Stomach smooth muscle (tissue), 2 donors: ENCODE measurements at regions not wholly inside any gene's neighbourhood (a gene's known extent, or its start where the extent isn't known, plus 50 kb on each side); places are given as distances from the start of the nearest gene placed in this dataset.

Experiments used
- H3K27ac ChIP-seq: one replicate; pipeline ENCODE4 v1.7.0; 2013; ENCODE audit warnings: mild to moderate bottlenecking, low read length, inconsistent platforms
- H3K27me3 ChIP-seq, 2 donors: one replicate each; pipeline ENCODE4 v1.7.0; 2013; ENCODE audit warnings: low read length in 2 of 2; ENCODE audit not compliant: insufficient read depth in 2 of 2, control insufficient read depth in 1 of 2
- H3K36me3 ChIP-seq, 2 donors: one replicate each; pipeline ENCODE4 v1.7.0; 2013; ENCODE audit warnings: low read length in 2 of 2; ENCODE audit not compliant: control insufficient read depth in 2 of 2, insufficient read depth in 2 of 2
- H3K4me1 ChIP-seq: one replicate; pipeline ENCODE4 v1.7.0; 2013; ENCODE audit warnings: low read length; ENCODE audit not compliant: control insufficient read depth, insufficient read depth
- H3K4me3 ChIP-seq, 2 donors: one replicate each; pipeline ENCODE4 v1.7.0; 2013; ENCODE audit warnings: low read length in 2 of 2
- H3K9ac ChIP-seq, 2 donors: one replicate each; pipeline ENCODE4 v1.7.0; 2013; ENCODE audit warnings: low read length in 2 of 2, mild to moderate bottlenecking in 1 of 2
- H3K9me3 ChIP-seq, 2 donors: one replicate each; pipeline ENCODE4 v1.7.0; 2013; ENCODE audit warnings: low read length in 2 of 2; ENCODE audit not compliant: control insufficient read depth in 2 of 2
- donor health status: healthy.
- donor health status: Pancreatic carcinoma.

GRCh38 chr3:25863416-25863959 is 73.6 kb downstream of the OXSM start:
- no peaks in the 10 kb centered on the region for H3K4me1 ChIP-seq
- H3K27me3 ChIP-seq = no peaks in the 10 kb centered on the region
- no peak overlapping the region for H3K9ac ChIP-seq
- H3K27ac ChIP-seq = no peak overlapping the region
- no peaks in the 10 kb centered on the region for H3K36me3 ChIP-seq
- H3K4me3 ChIP-seq = no peak overlapping the region
- no peaks in the 10 kb centered on the region for H3K9me3 ChIP-seq

GRCh38 chr3:25870452-25870851 is 80.6 kb downstream of the OXSM start:
- Histone ChIP-seq H3K9ac (no peak overlapping the region), H3K4me1 (no peaks in the 10 kb centered on the region), H3K27me3 (no peaks in the 10 kb centered on the region), H3K36me3 (no peaks in the 10 kb centered on the region), H3K4me3 (no peak overlapping the region), H3K9me3 (no peaks in the 10 kb centered on the region), H3K27ac (no peak overlapping the region)

- Histone ChIP-seq H3K36me3 (no peaks in the 10 kb centered on the region), H3K9me3 (no peaks in the 10 kb centered on the region), H3K4me3 (no peak overlapping the region), H3K27ac (no peak overlapping the region), H3K27me3 (no peaks in the 10 kb centered on the region), H3K9ac (no peak overlapping the region), H3K4me1 (no peaks in the 10 kb centered on the region)
These were observed 82.4 kb downstream of the OXSM start for GRCh38 chr3:25872200-25872877.

- Histone ChIP-seq H3K9ac (no peak overlapping the region), H3K36me3 (no peaks in the 10 kb centered on the region), H3K9me3 (no peaks in the 10 kb centered on the region), H3K27ac (no peak overlapping the region), H3K4me1 (no peaks in the 10 kb centered on the region), H3K4me3 (no peak overlapping the region), H3K27me3 (no peaks in the 10 kb centered on the region)
These were observed 93.6 kb downstream of the OXSM start for GRCh38 chr3:25883492-25883891.

- Histone ChIP-seq H3K27ac (no peak overlapping the region), H3K9ac (no peak overlapping the region), H3K36me3 (no peaks in the 10 kb centered on the region), H3K27me3 (no peaks in the 10 kb centered on the region), H3K9me3 (no peaks in the 10 kb centered on the region), H3K4me1 (no peaks in the 10 kb centered on the region), H3K4me3 (no peak overlapping the region)
These were observed 95.1 kb downstream of the OXSM start for GRCh38 chr3:25884981-25885380.

- Histone ChIP-seq H3K9ac (no peak overlapping the region), H3K4me1 (no peaks in the 10 kb centered on the region), H3K4me3 (no peak overlapping the region), H3K27me3 (no peaks in the 10 kb centered on the region), H3K9me3 (no peaks in the 10 kb centered on the region), H3K36me3 (no peaks in the 10 kb centered on the region), H3K27ac (no peak overlapping the region)
These were observed 95.7 kb downstream of the OXSM start for GRCh38 chr3:25885544-25885943.

GRCh38 chr3:25887907-25888306 is 98.0 kb downstream of the OXSM start:
- H3K9me3 ChIP-seq = no peaks in the 10 kb centered on the region
- no peak overlapping the region for H3K4me3 ChIP-seq
- no peaks in the 10 kb centered on the region for H3K4me1 ChIP-seq
- no peaks in the 10 kb centered on the region for H3K36me3 ChIP-seq
- H3K9ac ChIP-seq = no peak overlapping the region
- no peak overlapping the region for H3K27ac ChIP-seq
- H3K27me3 ChIP-seq = no peaks in the 10 kb centered on the region

GRCh38 chr3:25888892-25889524 is 99.1 kb downstream of the OXSM start:
- Histone ChIP-seq H3K4me3 (no peak overlapping the region), H3K4me1 (no peaks in the 10 kb centered on the region), H3K9ac (no peak overlapping the region), H3K27me3 (no peaks in the 10 kb centered on the region), H3K36me3 (no peaks in the 10 kb centered on the region), H3K27ac (no peak overlapping the region), H3K9me3 (no peaks in the 10 kb centered on the region)

- H3K27me3 ChIP-seq = no peaks in the 10 kb centered on the region
- no peak overlapping the region for H3K4me3 ChIP-seq
- H3K4me1 ChIP-seq = no peaks in the 10 kb centered on the region
- H3K27ac ChIP-seq = no peak overlapping the region
- no peak overlapping the region for H3K9ac ChIP-seq
- no peaks in the 10 kb centered on the region for H3K36me3 ChIP-seq
- H3K9me3 ChIP-seq = no peaks in the 10 kb centered on the region
These were observed 99.6 kb downstream of the OXSM start for GRCh38 chr3:25889525-25889917.

- Histone ChIP-seq H3K4me1 (no peaks in the 10 kb centered on the region), H3K27me3 (no peaks in the 10 kb centered on the region)
These were observed 104.2 kb downstream of the OXSM start for GRCh38 chr3:25894101-25894500.

GRCh38 chr3:25895031-25895430 is 105.1 kb downstream of the OXSM start:
- H3K9ac ChIP-seq = no peak overlapping the region
- H3K4me3 ChIP-seq = no peak overlapping the region
- H3K27ac ChIP-seq = no peak overlapping the region
- no peaks in the 10 kb centered on the region for H3K4me1 ChIP-seq
- H3K36me3 ChIP-seq = no peaks in the 10 kb centered on the region
- no peaks in the 10 kb centered on the region for H3K27me3 ChIP-seq
- H3K9me3 ChIP-seq = no peaks in the 10 kb centered on the region

More at GRCh38 chr3:25894101-25894500, 104.2 kb downstream of the OXSM start:
- H3K36me3 ChIP-seq = no peaks in the 10 kb centered on the region
- H3K9me3 ChIP-seq = no peaks in the 10 kb centered on the region
- no peak overlapping the region for H3K9ac ChIP-seq
- H3K27ac ChIP-seq = no peak overlapping the region
- H3K4me3 ChIP-seq = no peak overlapping the region
